Endothelial cell of umbilical vein (primary cell): ENCODE measurements at regions not wholly inside any gene's neighbourhood (a gene's known extent, or its start where the extent isn't known, plus 50 kb on each side); places are given as distances from the start of the nearest gene placed in this dataset.

Experiments used
- BruUV-seq: library from RNA; stranded (reverse); fragments of 400-500 nt; replicated peaks from 2 replicates; lab custom pipeline; 2021; lab: Mats Ljungman, UMichigan
- CTCF ChIA-PET: fragments of 300-600, 350-600 bp; sonication (Branson Sonifier 250); formaldehyde crosslinking; loops from one replicate; lab custom pipeline; 2021; ENCODE audit warnings: antibody characterized with exemption, inconsistent platforms; lab: Charles Lee
- POLR2A ChIA-PET: fragments of 300-600, 350-600 bp; sonication (Branson Sonifier 250); formaldehyde crosslinking; loops from one replicate; lab custom pipeline; 2021; ENCODE audit warnings: antibody characterized with exemption, inconsistent platforms; lab: Charles Lee
- DNase-seq: peaks from one replicate; pipeline ENCODE4 v3.0.0-alpha.2; 2011; ENCODE audit warnings: low read depth, low spot score
- FAIRE-seq: peaks from 2 replicates; lab custom pipeline; 2011; peaks lifted over from hg19 to GRCh38; lab: Jason Lieb, UNC
- H2AFZ ChIP-seq: 2 replicates; pipeline ENCODE4 v1.6.0; 2012; ENCODE audit warnings: low read depth, low read length, control low read depth, inconsistent platforms
- H3K27ac ChIP-seq: 2 replicates; pipeline ENCODE4 v1.5.1; 2011; ENCODE audit warnings: low read depth, mild to moderate bottlenecking, control low read depth, low read length, moderate library complexity; ENCODE audit not compliant: insufficient read depth
- H3K27me3 ChIP-seq, 2 experiments: 2 replicates each; pipeline versions ENCODE4 v1.6.0 to v1.6.1; 2011; ENCODE audit warnings: low read length in 2 of 2, mixed read lengths in 1 of 2; ENCODE audit not compliant: control insufficient read depth in 2 of 2, insufficient read depth in 2 of 2
- H3K36me3 ChIP-seq, 2 experiments: 2 replicates in 1 of 2; 3 replicates in 1 of 2; pipeline ENCODE4 v1.5.1; 2011; ENCODE audit warnings: low read length in 2 of 2, mild to moderate bottlenecking in 1 of 2, moderate library complexity in 1 of 2; ENCODE audit not compliant: control insufficient read depth in 2 of 2, insufficient read depth in 2 of 2; ENCODE audit errors: extremely low read depth in 1 of 2
- H3K4me1 ChIP-seq: 3 replicates; pipeline ENCODE4 v1.5.1; 2011; ENCODE audit warnings: mild to moderate bottlenecking, low read length; ENCODE audit not compliant: control insufficient read depth, insufficient read depth; ENCODE audit errors: extremely low read depth
- H3K4me2 ChIP-seq: 2 replicates; pipeline ENCODE4 v1.6.1; 2011; ENCODE audit warnings: low read length, control low read depth, mixed read lengths; ENCODE audit not compliant: insufficient read depth
- H3K4me3 ChIP-seq, 3 experiments: fragments of 200-600 bp in 1 of 3; sonication (generic), shearing (Covaris generic) in 1 of 3; replicated peaks in 1 of 3; 2 replicates each; pipeline ENCODE4 v1.5.1; 2011 to 2016; ENCODE audit warnings: control low read depth in 3 of 3, low read length in 3 of 3, mild to moderate bottlenecking in 2 of 3, inconsistent platforms in 1 of 3, low read depth in 1 of 3, moderate library complexity in 1 of 3; ENCODE audit not compliant: insufficient read depth in 1 of 3
- H3K79me2 ChIP-seq: 2 replicates; pipeline ENCODE4 v1.6.0; 2012; ENCODE audit warnings: low read length, inconsistent platforms; ENCODE audit not compliant: control insufficient read depth, insufficient read depth
- H3K9ac ChIP-seq: replicated peaks from 2 replicates; pipeline ENCODE3; 2011; ENCODE audit warnings: low read length, control low read depth; ENCODE audit not compliant: insufficient read depth; ENCODE audit errors: extremely low read depth
- H3K9me1 ChIP-seq: replicated peaks from 3 replicates; pipeline ENCODE4 v1.6.0; 2011; ENCODE audit warnings: mild to moderate bottlenecking, low read length; ENCODE audit not compliant: control insufficient read depth, insufficient read depth; ENCODE audit errors: extremely low read depth
- H3K9me3 ChIP-seq: replicated peaks from 2 replicates; pipeline ENCODE4 v1.5.1; 2012; ENCODE audit warnings: low read length, inconsistent platforms; ENCODE audit not compliant: control insufficient read depth, insufficient read depth
- H4K20me1 ChIP-seq: replicated peaks from 2 replicates; pipeline ENCODE3; 2011; ENCODE audit warnings: mild to moderate bottlenecking, low read length; ENCODE audit not compliant: control insufficient read depth, insufficient read depth; ENCODE audit errors: extremely low read depth
- EZH2 ChIP-seq: IDR thresholded peaks from 2 replicates; pipeline ENCODE4 v1.6.1; 2012; ENCODE audit warnings: borderline replicate concordance, low read depth, mild to moderate bottlenecking, moderate library complexity, low read length, inconsistent platforms; ENCODE audit not compliant: severe bottlenecking
- FOS ChIP-seq: IDR thresholded peaks from 2 replicates; pipeline ENCODE4 v1.6.1; 2011; ENCODE audit warnings: mild to moderate bottlenecking, low read length, moderate library complexity, borderline replicate concordance; ENCODE audit not compliant: insufficient read depth
- GATA2 ChIP-seq: IDR thresholded peaks from 2 replicates; pipeline ENCODE4 v1.7.0; 2011; ENCODE audit warnings: low read depth, mild to moderate bottlenecking, moderate library complexity, mixed read lengths, low read length; ENCODE audit not compliant: insufficient read length, insufficient read depth
- JUN ChIP-seq: IDR thresholded peaks from 2 replicates; pipeline ENCODE4 v1.6.1; 2011; ENCODE audit warnings: borderline replicate concordance, low read depth; ENCODE audit not compliant: insufficient read length, insufficient read depth
- MYC ChIP-seq: IDR thresholded peaks from one replicate; pipeline ENCODE4 v1.6.1; 2011; ENCODE audit warnings: mild to moderate bottlenecking, low read depth, low read length
- POLR2A ChIP-seq: IDR thresholded peaks from 2 replicates; pipeline ENCODE4 v1.6.1; 2012; ENCODE audit warnings: low read depth, mild to moderate bottlenecking, control low read depth, low read length
- POLR2AphosphoS5 ChIP-seq: IDR thresholded peaks from 2 replicates; pipeline ENCODE4 v1.6.1; 2012; ENCODE audit warnings: low read depth, mild to moderate bottlenecking, control low read depth, low read length, moderate library complexity; ENCODE audit not compliant: insufficient read depth
- dilution Hi-C: fragments of 300-500 bp; cut with MboI; formaldehyde crosslinking; loops from one replicate; pipeline ENCODE4 v1.15.0; 2019; ENCODE audit warnings: low sequenced_read_pairs; ENCODE audit not compliant: extremely low pct_ligation_motif_present
- intact Hi-C: fragments of 100-400 bp; cut with micrococcal nuclease; formaldehyde crosslinking; loops from one replicate; pipeline ENCODE4 v1.10.0; 2022
- TF ChIP-seq, protein P1 (sequence below), 2 donors: IDR thresholded peaks; 1 replicate in 1 of 2; 2 replicates in 1 of 2; pipeline ENCODE4 v1.5.1; 2011; ENCODE audit warnings: low read length in 2 of 2, mild to moderate bottlenecking in 2 of 2, moderate library complexity in 2 of 2, control low read depth in 1 of 2, inconsistent platforms in 1 of 2, low read depth in 1 of 2; ENCODE audit not compliant: insufficient read depth in 1 of 2; ENCODE audit errors: extremely low read depth in 1 of 2
- TF ChIP-seq, protein P2 (sequence below): IDR thresholded peaks from 2 replicates; pipeline ENCODE4 v1.6.1; 2011; ENCODE audit not compliant: insufficient read depth, insufficient read length

GRCh38 chr6:8170754-8171153 is 68.4 kb upstream of the EEF1E1 start:
- DNase-seq (no peak), FAIRE-seq (no peak)
- TF ChIP-seq GATA2: no peak
- no peak for TF ChIP-seq POLR2A
- TF ChIP-seq MYC: no peak
- no peak for TF ChIP-seq EZH2
- TF ChIP-seq, protein P1, sequence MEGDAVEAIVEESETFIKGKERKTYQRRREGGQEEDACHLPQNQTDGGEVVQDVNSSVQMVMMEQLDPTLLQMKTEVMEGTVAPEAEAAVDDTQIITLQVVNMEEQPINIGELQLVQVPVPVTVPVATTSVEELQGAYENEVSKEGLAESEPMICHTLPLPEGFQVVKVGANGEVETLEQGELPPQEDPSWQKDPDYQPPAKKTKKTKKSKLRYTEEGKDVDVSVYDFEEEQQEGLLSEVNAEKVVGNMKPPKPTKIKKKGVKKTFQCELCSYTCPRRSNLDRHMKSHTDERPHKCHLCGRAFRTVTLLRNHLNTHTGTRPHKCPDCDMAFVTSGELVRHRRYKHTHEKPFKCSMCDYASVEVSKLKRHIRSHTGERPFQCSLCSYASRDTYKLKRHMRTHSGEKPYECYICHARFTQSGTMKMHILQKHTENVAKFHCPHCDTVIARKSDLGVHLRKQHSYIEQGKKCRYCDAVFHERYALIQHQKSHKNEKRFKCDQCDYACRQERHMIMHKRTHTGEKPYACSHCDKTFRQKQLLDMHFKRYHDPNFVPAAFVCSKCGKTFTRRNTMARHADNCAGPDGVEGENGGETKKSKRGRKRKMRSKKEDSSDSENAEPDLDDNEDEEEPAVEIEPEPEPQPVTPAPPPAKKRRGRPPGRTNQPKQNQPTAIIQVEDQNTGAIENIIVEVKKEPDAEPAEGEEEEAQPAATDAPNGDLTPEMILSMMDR (IDR thresholded peaks at IDR 0.05; ENCODE audit: extremely low read depth in 1 of 2, insufficient read depth in 1 of 2, low read depth in 1 of 2, low read length in 2 of 2): no peak
- TF ChIP-seq POLR2AphosphoS5: no peak
- TF ChIP-seq, protein P2, sequence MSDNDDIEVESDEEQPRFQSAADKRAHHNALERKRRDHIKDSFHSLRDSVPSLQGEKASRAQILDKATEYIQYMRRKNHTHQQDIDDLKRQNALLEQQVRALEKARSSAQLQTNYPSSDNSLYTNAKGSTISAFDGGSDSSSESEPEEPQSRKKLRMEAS: no peak
- TF ChIP-seq FOS: no peak
- no peak for TF ChIP-seq JUN
- Histone ChIP-seq H3K36me3 (no peaks in the 10 kb centered on the region), H3K4me2 (no peak overlapping the region), H3K4me1 (no peaks in the 10 kb centered on the region), H3K79me2 (no peaks in the 10 kb centered on the region), H3K4me3 (no peak overlapping the region), H4K20me1 (no peaks in the 10 kb centered on the region), H2AFZ (no peak overlapping the region), H3K9ac (no peak overlapping the region), H3K27me3 (peaks cover 0 to 4% of the 10 kb centered on the region in 2 experiments), H3K27ac (no peak overlapping the region), H3K9me3 (no peaks in the 10 kb centered on the region), H3K9me1 (no peaks in the 10 kb centered on the region)
- ChIA-PET CTCF (no interaction called here), POLR2A (no interaction called here)
- dilution Hi-C loops (no loop called here), intact Hi-C loops (no loop called here)
- no TSS peak for BruUV-seq
